ENCODE measurements at regions not wholly inside any gene's neighbourhood (a gene's known extent, or its start where the extent isn't known, plus 50 kb on each side); places are given as distances from the start of the nearest gene placed in this dataset.

DNA sequence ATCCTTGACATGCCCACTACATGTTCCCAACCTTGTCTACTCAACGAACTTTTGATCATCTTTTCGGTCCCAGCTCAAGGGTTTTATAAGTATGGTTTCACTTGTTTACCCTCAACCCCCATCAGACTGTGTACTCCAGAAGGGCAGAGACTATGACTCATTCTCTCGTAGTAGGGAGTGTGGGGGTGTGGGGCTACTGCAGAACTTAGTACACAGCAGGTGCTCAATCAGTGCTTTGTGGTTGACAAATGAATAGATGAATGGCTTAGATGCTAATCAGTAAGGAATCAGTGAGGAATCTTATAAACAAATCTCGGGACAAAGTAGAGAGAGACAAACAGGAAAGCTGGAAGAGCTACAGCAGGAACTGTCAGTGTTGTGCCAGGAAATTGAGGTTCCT is 151.7 kb upstream of the PLET1 start:
- H3K27ac Mint-ChIP-seq, result no peak overlapping the region
- peaks cover 2 to 3% of the 10 kb centered on the region in 2 donors for H3K9me3 Mint-ChIP-seq
- no peaks in the 10 kb centered on the region for H3K9me3 ChIP-seq (ENCODE audit: control insufficient read depth, insufficient read depth, low read length)
- no peaks in the 10 kb centered on the region for H3K36me3 ChIP-seq (ENCODE audit: control insufficient read depth, insufficient read depth, low read length)
- no peaks in the 10 kb centered on the region for H3K27me3 ChIP-seq (ENCODE audit: control insufficient read depth, insufficient read depth, low read length)
- peaks cover 24 to 43% of the 10 kb centered on the region in 2 donors for H3K27me3 Mint-ChIP-seq (ENCODE audit: low read depth in 2 of 2)
- no peak overlapping the region for H3K4me3 ChIP-seq (ENCODE audit: low read length)
- peaks cover 0 to 6% of the 10 kb centered on the region in 2 donors for H3K4me1 Mint-ChIP-seq
- ATAC-seq, result no peak
- H3K27ac ChIP-seq (ENCODE audit: low read length), result no peak overlapping the region
- no peak for DNase-seq
- TF ChIP-seq, protein P1, sequence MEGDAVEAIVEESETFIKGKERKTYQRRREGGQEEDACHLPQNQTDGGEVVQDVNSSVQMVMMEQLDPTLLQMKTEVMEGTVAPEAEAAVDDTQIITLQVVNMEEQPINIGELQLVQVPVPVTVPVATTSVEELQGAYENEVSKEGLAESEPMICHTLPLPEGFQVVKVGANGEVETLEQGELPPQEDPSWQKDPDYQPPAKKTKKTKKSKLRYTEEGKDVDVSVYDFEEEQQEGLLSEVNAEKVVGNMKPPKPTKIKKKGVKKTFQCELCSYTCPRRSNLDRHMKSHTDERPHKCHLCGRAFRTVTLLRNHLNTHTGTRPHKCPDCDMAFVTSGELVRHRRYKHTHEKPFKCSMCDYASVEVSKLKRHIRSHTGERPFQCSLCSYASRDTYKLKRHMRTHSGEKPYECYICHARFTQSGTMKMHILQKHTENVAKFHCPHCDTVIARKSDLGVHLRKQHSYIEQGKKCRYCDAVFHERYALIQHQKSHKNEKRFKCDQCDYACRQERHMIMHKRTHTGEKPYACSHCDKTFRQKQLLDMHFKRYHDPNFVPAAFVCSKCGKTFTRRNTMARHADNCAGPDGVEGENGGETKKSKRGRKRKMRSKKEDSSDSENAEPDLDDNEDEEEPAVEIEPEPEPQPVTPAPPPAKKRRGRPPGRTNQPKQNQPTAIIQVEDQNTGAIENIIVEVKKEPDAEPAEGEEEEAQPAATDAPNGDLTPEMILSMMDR (IDR thresholded peaks at IDR 0.05), result no peak
- peaks cover 19% of the 10 kb centered on the region for H3K36me3 Mint-ChIP-seq
- H3K4me3 Mint-ChIP-seq, result no peak overlapping the region
- 66% methylated on average over 3 of the region's 4 CpGs for WGBS (ENCODE audit: insufficient coverage)
- no peaks in the 10 kb centered on the region for H3K4me1 ChIP-seq (ENCODE audit: control insufficient read depth, insufficient read depth, low read length)
- intact Hi-C loops (cut with micrococcal nuclease), result no loop called here

- peaks cover 19% of the 10 kb centered on the region for H3K36me3 Mint-ChIP-seq
- Histone ChIP-seq H3K27me3 (ENCODE audit: control insufficient read depth, insufficient read depth, low read length) (no peaks in the 10 kb centered on the region), H3K4me3 (ENCODE audit: low read length) (no peak overlapping the region), H3K9me3 (ENCODE audit: control insufficient read depth, insufficient read depth, low read length) (no peaks in the 10 kb centered on the region), H3K36me3 (ENCODE audit: control insufficient read depth, insufficient read depth, low read length) (no peaks in the 10 kb centered on the region), H3K27ac (ENCODE audit: low read length) (no peak overlapping the region), H3K4me1 (ENCODE audit: control insufficient read depth, insufficient read depth, low read length) (no peaks in the 10 kb centered on the region)
- no peak overlapping the region for H3K4me3 Mint-ChIP-seq
- peaks cover 27 to 37% of the 10 kb centered on the region in 2 donors for H3K27me3 Mint-ChIP-seq (ENCODE audit: low read depth in 2 of 2)
- ATAC-seq (peak in 1 of 3 donors; percentile 67), DNase-seq (no peak)
- TF ChIP-seq, protein P1 (IDR thresholded peaks at IDR 0.05), result no peak
- no peak overlapping the region for H3K27ac Mint-ChIP-seq
- WGBS (ENCODE audit: insufficient coverage), result 60% methylated on average over 3 of the region's 3 CpGs
- H3K9me3 Mint-ChIP-seq, result no peaks in the 10 kb centered on the region
- peaks cover 0 to 5% of the 10 kb centered on the region in 2 donors for H3K4me1 Mint-ChIP-seq
- intact Hi-C loops (cut with micrococcal nuclease), result no loop called here
Measured at GRCh38 chr11:112417339-112417738, 156.7 kb upstream of the PLET1 start.

GRCh38 chr11:112418438-112418837 is 157.8 kb upstream of the PLET1 start:
- H3K36me3 ChIP-seq (ENCODE audit: control insufficient read depth, insufficient read depth, low read length), result no peaks in the 10 kb centered on the region
- peaks cover 17% of the 10 kb centered on the region for H3K36me3 Mint-ChIP-seq
- intact Hi-C loops (cut with micrococcal nuclease), result no loop called here
- ATAC-seq (no peak), DNase-seq (no peak)
- TF ChIP-seq, protein P1 (IDR thresholded peaks at IDR 0.05), result no peak
- H3K4me3 ChIP-seq (ENCODE audit: low read length), result no peak overlapping the region
- no peaks in the 10 kb centered on the region for H3K9me3 Mint-ChIP-seq
- H3K4me1 Mint-ChIP-seq, result peaks cover 0 to 5% of the 10 kb centered on the region in 2 donors
- H3K4me1 ChIP-seq (ENCODE audit: control insufficient read depth, insufficient read depth, low read length), result no peaks in the 10 kb centered on the region
- no peak overlapping the region for H3K27ac ChIP-seq (ENCODE audit: low read length)
- peaks cover 27 to 33% of the 10 kb centered on the region in 2 donors for H3K27me3 Mint-ChIP-seq (ENCODE audit: low read depth in 2 of 2)
- H3K27ac Mint-ChIP-seq, result no peak overlapping the region
- H3K9me3 ChIP-seq (ENCODE audit: control insufficient read depth, insufficient read depth, low read length), result no peaks in the 10 kb centered on the region
- WGBS (ENCODE audit: insufficient coverage), result no CpG with 5 or more reads among the region's 1 CpG
- no peak overlapping the region for H3K4me3 Mint-ChIP-seq
- no peaks in the 10 kb centered on the region for H3K27me3 ChIP-seq (ENCODE audit: control insufficient read depth, insufficient read depth, low read length)

- no peaks in the 10 kb centered on the region for H3K36me3 ChIP-seq (ENCODE audit: control insufficient read depth, insufficient read depth, low read length)
- 47% methylated on average over 4 of the region's 4 CpGs for WGBS (ENCODE audit: insufficient coverage)
- Mint-ChIP-seq H3K4me1 (peaks cover 0 to 5% of the 10 kb centered on the region in 2 donors), H3K27ac (no peak overlapping the region), H3K4me3 (no peak overlapping the region), H3K27me3 (ENCODE audit: low read depth in 2 of 2) (peaks cover 15% of the 10 kb centered on the region in 2 donors), H3K36me3 (no peaks in the 10 kb centered on the region), H3K9me3 (no peaks in the 10 kb centered on the region)
- H3K27me3 ChIP-seq (ENCODE audit: control insufficient read depth, insufficient read depth, low read length), result no peaks in the 10 kb centered on the region
- no peak for ATAC-seq
- H3K4me3 ChIP-seq (ENCODE audit: low read length), result no peak overlapping the region
- no peak for DNase-seq
- intact Hi-C loops (cut with micrococcal nuclease), result no loop called here
- no peak overlapping the region for H3K27ac ChIP-seq (ENCODE audit: low read length)
- TF ChIP-seq, protein P1 (IDR thresholded peaks at IDR 0.05), result no peak
- no peaks in the 10 kb centered on the region for H3K9me3 ChIP-seq (ENCODE audit: control insufficient read depth, insufficient read depth, low read length)
- H3K4me1 ChIP-seq (ENCODE audit: control insufficient read depth, insufficient read depth, low read length), result no peaks in the 10 kb centered on the region
Measured at GRCh38 chr11:112421879-112422278, 161.2 kb upstream of the PLET1 start.

All from natural killer cell (primary cell).